Heart left ventricle (tissue), 16 donors: ENCODE measurements at regions not wholly inside any gene's neighbourhood (a gene's known extent, or its start where the extent isn't known, plus 50 kb on each side); places are given as distances from the start of the nearest gene placed in this dataset.

Experiments
- ATAC-seq, 4 donors: fragments of 200-7000 bp; cut with Tn5 transposase; one replicate each; pipeline ENCODE4 v1.9.1; 2020 to 2022; ENCODE audit warnings: moderate library complexity in 4 of 4, mild to moderate bottlenecking in 3 of 4, moderate number of reproducible peaks in 1 of 4
- DNase-seq, 5 donors: peaks; one replicate each; pipeline ENCODE4 v3.0.0-alpha.2; 2020
- H3K27ac ChIP-seq, 12 donors: fragments of 200-600 bp; sonication (generic) in 4 of 12; one replicate each; pipeline versions ENCODE4 v1.5.0 to v1.8.0; 2016 to 2022; ENCODE audit warnings: mild to moderate bottlenecking in 2 of 12
- H3K27me3 ChIP-seq, 9 donors: fragments of 200-600 bp; sonication (generic) in 2 of 9; one replicate each; pipeline versions ENCODE4 v1.5.1 to v1.8.0; 2016 to 2022; ENCODE audit warnings: mild to moderate bottlenecking in 3 of 9
- H3K36me3 ChIP-seq, 9 donors: fragments of 200-600 bp; sonication (generic) in 2 of 9; one replicate each; pipeline versions ENCODE4 v1.5.0 to v1.8.0; 2018 to 2022; ENCODE audit warnings: mild to moderate bottlenecking in 2 of 9
- H3K4me1 ChIP-seq, 12 donors: fragments of 200-600 bp; sonication (generic) in 4 of 12; one replicate each; pipeline versions ENCODE4 v1.5.0 to v1.8.0; 2016 to 2022; ENCODE audit warnings: mild to moderate bottlenecking in 3 of 12
- H3K4me3 ChIP-seq, 12 donors: fragments of 200-600 bp; sonication (generic) in 4 of 12; one replicate each; pipeline versions ENCODE4 v1.5.0 to v1.8.0; 2017 to 2022; ENCODE audit warnings: mild to moderate bottlenecking in 9 of 12, moderate library complexity in 4 of 12
- H3K9me3 ChIP-seq, 12 donors: fragments of 200-600 bp; sonication (generic) in 4 of 12; one replicate each; pipeline versions ENCODE4 v1.5.0 to v1.8.0; 2016 to 2022; ENCODE audit warnings: mild to moderate bottlenecking in 1 of 12
- CTCF ChIP-seq, 12 donors: fragments of 200-600 bp; sonication (generic) in 4 of 12; IDR thresholded peaks; one replicate each; pipeline versions ENCODE4 v1.5.0 to v1.8.0; 2018 to 2022; ENCODE audit warnings: antibody characterized with exemption in 12 of 12, mild to moderate bottlenecking in 5 of 12
- POLR2A ChIP-seq, 2 donors: fragments of 450-650 bp; IDR thresholded peaks; one replicate each; pipeline ENCODE4 v1.6.1; 2017; ENCODE audit warnings: antibody characterized with exemption in 2 of 2, mild to moderate bottlenecking in 2 of 2, moderate library complexity in 2 of 2
- WGBS, 4 donors: extraction: QIAGEN DNeasy Blood & Tissue Kit in 2 of 4; methylation state at CpG; one replicate each; pipeline versions ENCODE4 v1.1.5 to v1.1.7; 2013 to 2018; 5-methylcytosine and 5-hydroxymethylcytosine counted together
- intact Hi-C, 10 donors: fragments of 100-400 bp; cut with DNase I; formaldehyde crosslinking; loops; one replicate each; pipeline versions ENCODE4 v1.11.1 to v1.14.2; 2022
- donor health status: ischemic (EF 13 %, LVEDD 7.1; RV severe dilation, severe dysfunction).
- donor health status: healthy with polysubstance abuse.
- donor health status: DM: no; HTN: yes; CAD: no.
- donor health status: DM: no; HTN: no; CAD: no.
- donor health status: ischemic (EF 25% LVEDD 6.9; RV normal size, moderate dysfunction).
- donor health status: ischemic (EF 25% LVEDD 5.7; RV mildly dilated, moderate dysfunction).
- donor health status: healthy.
- donor health status: DM: yes; HTN: yes; CAD: no.
- donor health status: ischemic (EF 35%, LVEDD 5.7; RV mildly dilated, moderate dysfunction).
- donor health status: nonischemic (EF 11% LVEDD 7.7; RV severe dilation, severe dysfunction).
- donor health status: DM: yes; HTN: yes; CAD: no.
- donor health status: PGD.
- donor health status: ischemic (EF 29% LVEDD 5.4; RV normal size, mild dysfunction).
- donor health status: nonischemic (EF 23%, LVEDD 6.1; RV moderate dilation, normal function).

- WGBS, 4 donors: 84 to 89% (median 86%) methylated on average over 5 of the region's 5 CpGs
- Histone ChIP-seq H3K27me3 (no peaks in the 10 kb centered on the region), H3K9me3 (no peaks in the 10 kb centered on the region), H3K36me3 (no peaks in the 10 kb centered on the region), H3K27ac (no peak overlapping the region), H3K4me3 (no peak overlapping the region), H3K4me1 (peaks cover 0 to 31% (median 5%) of the 10 kb centered on the region in 12 donors)
- intact Hi-C loops: loop anchor here in 3 of 10 donors (2.0 to 10.0 kb wide), 2 partner anchors 79 to 229 kb away; no protein-coding TSS in a partner anchor
- TF ChIP-seq CTCF (IDR thresholded peaks at IDR 0.05): no peak
- TF ChIP-seq POLR2A (IDR thresholded peaks at IDR 0.05): no peak
- no peak for DNase-seq
- ATAC-seq: no peak
Observed at GRCh38 chr3:113055961-113056360, 65.2 kb downstream of the GTPBP8 start.

GRCh38 chr3:113057117-113057516 is 66.3 kb downstream of the GTPBP8 start:
- Histone ChIP-seq H3K27me3 (no peaks in the 10 kb centered on the region), H3K9me3 (no peaks in the 10 kb centered on the region), H3K36me3 (no peaks in the 10 kb centered on the region), H3K27ac (no peak overlapping the region), H3K4me1 (peaks cover 0 to 25% (median 0%) of the 10 kb centered on the region in 12 donors), H3K4me3 (no peak overlapping the region)
- DNase-seq (no peak), ATAC-seq (no peak)
- WGBS, 4 donors: 62 to 69% (median 64%) methylated on average over 3 of the region's 3 CpGs
- TF ChIP-seq CTCF (IDR thresholded peaks at IDR 0.05) (no peak), POLR2A (IDR thresholded peaks at IDR 0.05) (no peak)
- intact Hi-C loops: loop anchor here in 2 of 10 donors (10.0 kb wide), 1 partner anchor 78 kb away; no protein-coding TSS in a partner anchor

- no peak overlapping the region for H3K4me3 ChIP-seq
- TF ChIP-seq POLR2A (IDR thresholded peaks at IDR 0.05) (no peak), CTCF (IDR thresholded peaks at IDR 0.05) (no peak)
- H3K4me1 ChIP-seq: peaks cover 0 to 25% (median 0%) of the 10 kb centered on the region in 12 donors
- no peak overlapping the region for H3K27ac ChIP-seq
- no peaks in the 10 kb centered on the region for H3K27me3 ChIP-seq
- no peaks in the 10 kb centered on the region for H3K36me3 ChIP-seq
- ATAC-seq (no peak), DNase-seq (no peak)
- 93 to 97% (median 96%) methylated on average over 3 of the region's 3 CpGs for WGBS, 4 donors
- intact Hi-C loops: loop anchor here in 2 of 10 donors (10.0 kb wide), 1 partner anchor 77 kb away; no protein-coding TSS in a partner anchor
- H3K9me3 ChIP-seq: no peaks in the 10 kb centered on the region
Observed at GRCh38 chr3:113058188-113058587, 67.4 kb downstream of the GTPBP8 start.

GRCh38 chr3:113062705-113063104 is 71.9 kb downstream of the GTPBP8 start:
- Histone ChIP-seq H3K36me3 (no peaks in the 10 kb centered on the region), H3K27me3 (no peaks in the 10 kb centered on the region), H3K4me3 (no peak overlapping the region), H3K27ac (no peak overlapping the region), H3K9me3 (peaks cover 0 to 11% (median 0%) of the 10 kb centered on the region in 12 donors), H3K4me1 (no peaks in the 10 kb centered on the region)
- TF ChIP-seq POLR2A (IDR thresholded peaks at IDR 0.05) (no peak), CTCF (IDR thresholded peaks at IDR 0.05) (no peak)
- intact Hi-C loops: no loop called here
- DNase-seq: no peak
- no peak for ATAC-seq
